ENCODE measurements at regions not wholly inside any gene's neighbourhood (a gene's known extent, or its start where the extent isn't known, plus 50 kb on each side); places are given as distances from the start of the nearest gene placed in this dataset.

DNA sequence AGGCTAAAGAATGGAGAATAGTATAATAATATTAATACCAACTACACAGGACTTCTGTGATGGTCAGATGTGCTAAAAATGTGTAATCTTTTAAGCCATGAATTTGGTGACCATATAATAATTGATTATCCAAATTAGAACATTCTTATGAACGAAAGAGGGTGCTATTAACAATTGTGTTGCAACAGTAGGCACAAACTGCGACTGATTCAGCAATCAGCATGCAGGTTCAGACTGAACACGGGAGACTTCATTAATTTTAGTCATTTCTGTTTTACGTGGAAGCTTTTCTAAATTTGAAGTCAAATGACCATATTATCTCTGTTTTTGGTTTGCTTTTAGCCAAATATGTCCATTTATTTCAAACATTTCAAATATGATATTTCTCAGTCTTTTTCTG, 54.6 kb upstream of the CHST9 start (continued):
- TF ChIP-seq ZNF274 (IDR thresholded peaks at IDR 0.05; ENCODE audit: insufficient read depth, insufficient read length) = no peak
- TF ChIP-seq, protein P1, sequence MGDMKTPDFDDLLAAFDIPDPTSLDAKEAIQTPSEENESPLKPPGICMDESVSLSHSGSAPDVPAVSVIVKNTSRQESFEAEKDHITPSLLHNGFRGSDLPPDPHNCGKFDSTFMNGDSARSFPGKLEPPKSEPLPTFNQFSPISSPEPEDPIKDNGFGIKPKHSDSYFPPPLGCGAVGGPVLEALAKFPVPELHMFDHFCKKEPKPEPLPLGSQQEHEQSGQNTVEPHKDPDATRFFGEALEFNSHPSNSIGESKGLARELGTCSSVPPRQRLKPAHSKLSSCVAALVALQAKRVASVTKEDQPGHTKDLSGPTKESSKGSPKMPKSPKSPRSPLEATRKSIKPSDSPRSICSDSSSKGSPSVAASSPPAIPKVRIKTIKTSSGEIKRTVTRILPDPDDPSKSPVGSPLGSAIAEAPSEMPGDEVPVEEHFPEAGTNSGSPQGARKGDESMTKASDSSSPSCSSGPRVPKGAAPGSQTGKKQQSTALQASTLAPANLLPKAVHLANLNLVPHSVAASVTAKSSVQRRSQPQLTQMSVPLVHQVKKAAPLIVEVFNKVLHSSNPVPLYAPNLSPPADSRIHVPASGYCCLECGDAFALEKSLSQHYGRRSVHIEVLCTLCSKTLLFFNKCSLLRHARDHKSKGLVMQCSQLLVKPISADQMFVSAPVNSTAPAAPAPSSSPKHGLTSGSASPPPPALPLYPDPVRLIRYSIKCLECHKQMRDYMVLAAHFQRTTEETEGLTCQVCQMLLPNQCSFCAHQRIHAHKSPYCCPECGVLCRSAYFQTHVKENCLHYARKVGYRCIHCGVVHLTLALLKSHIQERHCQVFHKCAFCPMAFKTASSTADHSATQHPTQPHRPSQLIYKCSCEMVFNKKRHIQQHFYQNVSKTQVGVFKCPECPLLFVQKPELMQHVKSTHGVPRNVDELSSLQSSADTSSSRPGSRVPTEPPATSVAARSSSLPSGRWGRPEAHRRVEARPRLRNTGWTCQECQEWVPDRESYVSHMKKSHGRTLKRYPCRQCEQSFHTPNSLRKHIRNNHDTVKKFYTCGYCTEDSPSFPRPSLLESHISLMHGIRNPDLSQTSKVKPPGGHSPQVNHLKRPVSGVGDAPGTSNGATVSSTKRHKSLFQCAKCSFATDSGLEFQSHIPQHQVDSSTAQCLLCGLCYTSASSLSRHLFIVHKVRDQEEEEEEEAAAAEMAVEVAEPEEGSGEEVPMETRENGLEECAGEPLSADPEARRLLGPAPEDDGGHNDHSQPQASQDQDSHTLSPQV (IDR thresholded peaks at IDR 0.05) = no peak

DNA sequence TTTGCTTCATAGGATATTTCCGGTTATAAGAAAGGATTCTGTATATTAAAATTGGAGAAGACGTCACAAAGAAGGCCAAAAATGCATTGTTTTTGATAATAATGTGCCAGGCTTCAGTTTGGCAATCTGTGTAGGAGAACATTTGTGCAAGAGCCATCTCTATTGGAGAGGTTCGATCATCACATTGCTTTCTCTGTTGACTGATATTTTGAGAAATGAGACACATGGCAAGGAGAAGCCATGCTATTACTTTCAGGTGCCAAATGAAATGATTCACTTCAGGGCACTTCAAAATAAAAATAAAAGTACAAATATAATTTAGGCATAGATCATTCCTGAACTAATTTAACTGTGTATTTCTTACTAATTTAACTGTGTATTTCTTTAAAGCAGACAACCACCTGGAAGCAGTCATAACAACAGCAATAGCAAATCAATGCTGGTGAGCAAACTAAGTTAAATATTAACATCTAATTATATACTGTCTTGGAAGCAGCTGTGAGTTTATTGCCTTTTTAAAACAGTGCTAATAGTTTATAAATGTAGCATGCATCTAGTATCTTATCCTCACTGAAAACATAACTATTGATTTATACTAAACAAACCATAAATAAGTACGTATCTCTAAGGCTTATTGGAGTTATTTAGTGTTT, 50.2 kb upstream of the CHST9 start:
- no peak overlapping the region for H3K9ac ChIP-seq (ENCODE audit: control insufficient read depth, insufficient read depth, low read length)
- WGBS (ENCODE audit: insufficient coverage, insufficient replicate concordance, low lambda C conversion rate, missing lambda C conversion rate) = 13% methylated on average over 4 of the region's 4 CpGs
- H2AFZ ChIP-seq (ENCODE audit: control insufficient read depth, low read depth, low read length) = no peak overlapping the region
- H3K9me3 ChIP-seq (replicated peaks; ENCODE audit: control insufficient read depth, insufficient read depth, low read length) = no peaks in the 10 kb centered on the region
- RAD21 ChIA-PET (ENCODE audit: unreplicated experiment) = interaction anchor here (1.2 kb wide), 1 partner anchor 83 kb away, joined by 6 read pairs; no protein-coding TSS in a partner anchor
- intact Hi-C loops (cut with micrococcal nuclease; ENCODE audit: unreplicated experiment) = no loop called here
- no peaks in the 10 kb centered on the region for H3K27me3 ChIP-seq (replicated peaks in 1 of 2; ENCODE audit: control insufficient read depth in 2 of 2, insufficient read depth in 2 of 2, low read length in 1 of 2)
- H3K4me2 ChIP-seq (ENCODE audit: control insufficient read depth, insufficient read depth) = no peak overlapping the region
- H4K20me1 ChIP-seq (ENCODE audit: control insufficient read depth, insufficient read depth) = no peaks in the 10 kb centered on the region
- H3K79me2 ChIP-seq (ENCODE audit: control insufficient read depth, insufficient read depth, low read length) = no peaks in the 10 kb centered on the region
- CTCF ChIA-PET = no interaction called here
- H3K27ac ChIP-seq (ENCODE audit: control insufficient read depth, insufficient read depth) = no peak overlapping the region
- no TSS peak for BruUV-seq (replicated peaks)
- in situ Hi-C loops (cut with MboI) = no loop called here
- POLR2A ChIA-PET = no interaction called here
- SMC1A ChIA-PET (ENCODE audit: uncharacterized antibody, unreplicated experiment) = interaction anchor here (1.4 kb wide), 1 partner anchor 10 kb away, joined by 3 read pairs; no protein-coding TSS in a partner anchor
- no peaks in the 10 kb centered on the region for H3K4me1 ChIP-seq (ENCODE audit: control insufficient read depth, insufficient read depth, low read length)
- ATAC-seq (no peak), FAIRE-seq (no peak), DNase-seq (ENCODE audit: low read depth, low spot score) (no peak)
- H3K36me3 ChIP-seq (ENCODE audit: control insufficient read depth in 2 of 2, insufficient read depth in 2 of 2, low read length in 1 of 2) = no peaks in the 10 kb centered on the region
- no peak overlapping the region for H3K4me3 ChIP-seq
- TF ChIP-seq ZSCAN29 (IDR thresholded peaks at IDR 0.05) = no peak
- TF ChIP-seq POLR2AphosphoS5 (IDR thresholded peaks at IDR 0.05; ENCODE audit: low read length) = no peak
- no peak for TF ChIP-seq BCL11A (IDR thresholded peaks at IDR 0.05; ENCODE audit: low read depth, low read length)
- no peak for TF ChIP-seq MYC (IDR thresholded peaks at IDR 0.05; ENCODE audit: insufficient read depth, insufficient read length, insufficient replicate concordance, low read length, severe bottlenecking)
- TF ChIP-seq, protein P2, sequence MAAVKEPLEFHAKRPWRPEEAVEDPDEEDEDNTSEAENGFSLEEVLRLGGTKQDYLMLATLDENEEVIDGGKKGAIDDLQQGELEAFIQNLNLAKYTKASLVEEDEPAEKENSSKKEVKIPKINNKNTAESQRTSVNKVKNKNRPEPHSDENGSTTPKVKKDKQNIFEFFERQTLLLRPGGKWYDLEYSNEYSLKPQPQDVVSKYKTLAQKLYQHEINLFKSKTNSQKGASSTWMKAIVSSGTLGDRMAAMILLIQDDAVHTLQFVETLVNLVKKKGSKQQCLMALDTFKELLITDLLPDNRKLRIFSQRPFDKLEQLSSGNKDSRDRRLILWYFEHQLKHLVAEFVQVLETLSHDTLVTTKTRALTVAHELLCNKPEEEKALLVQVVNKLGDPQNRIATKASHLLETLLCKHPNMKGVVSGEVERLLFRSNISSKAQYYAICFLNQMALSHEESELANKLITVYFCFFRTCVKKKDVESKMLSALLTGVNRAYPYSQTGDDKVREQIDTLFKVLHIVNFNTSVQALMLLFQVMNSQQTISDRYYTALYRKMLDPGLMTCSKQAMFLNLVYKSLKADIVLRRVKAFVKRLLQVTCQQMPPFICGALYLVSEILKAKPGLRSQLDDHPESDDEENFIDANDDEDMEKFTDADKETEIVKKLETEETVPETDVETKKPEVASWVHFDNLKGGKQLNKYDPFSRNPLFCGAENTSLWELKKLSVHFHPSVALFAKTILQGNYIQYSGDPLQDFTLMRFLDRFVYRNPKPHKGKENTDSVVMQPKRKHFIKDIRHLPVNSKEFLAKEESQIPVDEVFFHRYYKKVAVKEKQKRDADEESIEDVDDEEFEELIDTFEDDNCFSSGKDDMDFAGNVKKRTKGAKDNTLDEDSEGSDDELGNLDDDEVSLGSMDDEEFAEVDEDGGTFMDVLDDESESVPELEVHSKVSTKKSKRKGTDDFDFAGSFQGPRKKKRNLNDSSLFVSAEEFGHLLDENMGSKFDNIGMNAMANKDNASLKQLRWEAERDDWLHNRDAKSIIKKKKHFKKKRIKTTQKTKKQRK (IDR thresholded peaks at IDR 0.05; ENCODE audit: low read depth, low read length) = no peak
- TF ChIP-seq RAD51 (IDR thresholded peaks at IDR 0.05) = no peak
- no peak for TF ChIP-seq YY1 (IDR thresholded peaks at IDR 0.05; ENCODE audit: low read depth, low read length)
- TF ChIP-seq CHD4 (IDR thresholded peaks at IDR 0.05) = no peak
- no peak for TF ChIP-seq RFX5 (IDR thresholded peaks at IDR 0.05; ENCODE audit: low read depth, low read length)
- TF ChIP-seq ZZZ3 (IDR thresholded peaks at IDR 0.05; ENCODE audit: control insufficient read depth, insufficient read length, low read depth) = no peak
- TF ChIP-seq, protein P3, sequence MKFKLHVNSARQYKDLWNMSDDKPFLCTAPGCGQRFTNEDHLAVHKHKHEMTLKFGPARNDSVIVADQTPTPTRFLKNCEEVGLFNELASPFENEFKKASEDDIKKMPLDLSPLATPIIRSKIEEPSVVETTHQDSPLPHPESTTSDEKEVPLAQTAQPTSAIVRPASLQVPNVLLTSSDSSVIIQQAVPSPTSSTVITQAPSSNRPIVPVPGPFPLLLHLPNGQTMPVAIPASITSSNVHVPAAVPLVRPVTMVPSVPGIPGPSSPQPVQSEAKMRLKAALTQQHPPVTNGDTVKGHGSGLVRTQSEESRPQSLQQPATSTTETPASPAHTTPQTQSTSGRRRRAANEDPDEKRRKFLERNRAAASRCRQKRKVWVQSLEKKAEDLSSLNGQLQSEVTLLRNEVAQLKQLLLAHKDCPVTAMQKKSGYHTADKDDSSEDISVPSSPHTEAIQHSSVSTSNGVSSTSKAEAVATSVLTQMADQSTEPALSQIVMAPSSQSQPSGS (IDR thresholded peaks at IDR 0.05; ENCODE audit: low read length) = no peak
- no peak for TF ChIP-seq MTA3 (IDR thresholded peaks at IDR 0.05; ENCODE audit: borderline replicate concordance, low read length)

Data from GM12878 (cell line).